Ectodermal cell (in vitro differentiated cells): ENCODE measurements at regions not wholly inside any gene's neighbourhood (a gene's known extent, or its start where the extent isn't known, plus 50 kb on each side); places are given as distances from the start of the nearest gene placed in this dataset.

Source experiments
- H3K27ac ChIP-seq: 2 replicates; pipeline ENCODE4 v1.7.0; 2013; ENCODE audit warnings: mild to moderate bottlenecking, low read depth, low read length; ENCODE audit not compliant: insufficient read depth, poor library complexity, severe bottlenecking
- H3K27me3 ChIP-seq: 2 replicates; pipeline ENCODE4 v1.7.0; 2013; ENCODE audit warnings: mild to moderate bottlenecking, low read length; ENCODE audit not compliant: insufficient read depth, control insufficient read depth, poor library complexity, severe bottlenecking
- H3K36me3 ChIP-seq: one replicate; pipeline ENCODE4 v1.7.0; 2013; ENCODE audit warnings: low read length; ENCODE audit not compliant: control insufficient read depth, insufficient read depth
- H3K4me1 ChIP-seq: one replicate; pipeline ENCODE4 v1.7.0; 2013; ENCODE audit warnings: low read length; ENCODE audit not compliant: control insufficient read depth, insufficient read depth
- H3K4me3 ChIP-seq: 2 replicates; pipeline ENCODE4 v1.7.0; 2013; ENCODE audit warnings: low read depth, low read length, control low read depth; ENCODE audit not compliant: insufficient read depth
- H3K9me3 ChIP-seq: 2 replicates; pipeline ENCODE4 v1.7.0; 2013; ENCODE audit warnings: mild to moderate bottlenecking, low read length, moderate library complexity; ENCODE audit not compliant: control insufficient read depth
- WGBS, 2 experiments: methylation state at CpG; one replicate each; pipeline ENCODE4 v1.1.7; 2013; ENCODE audit warnings: missing lambda C conversion rate in 2 of 2; 5-methylcytosine and 5-hydroxymethylcytosine counted together

- Histone ChIP-seq H3K36me3 (no peaks in the 10 kb centered on the region), H3K4me3 (no peak overlapping the region), H3K27me3 (no peaks in the 10 kb centered on the region), H3K4me1 (no peaks in the 10 kb centered on the region), H3K9me3 (peaks cover 3% of the 10 kb centered on the region), H3K27ac (no peak overlapping the region)
- 68 to 71% methylated on average over 4 of the region's 4 CpGs for whole genome bisulfite sequencing, 2 experiments
These were observed 373.4 kb upstream of the TMPRSS15 start for GRCh38 chr21:18776936-18777335.

GRCh38 chr21:18782721-18783120 lies 379.1 kb upstream of the TMPRSS15 start:
- Histone ChIP-seq H3K4me3 (no peak overlapping the region), H3K4me1 (no peaks in the 10 kb centered on the region), H3K36me3 (no peaks in the 10 kb centered on the region), H3K27me3 (no peaks in the 10 kb centered on the region), H3K27ac (no peak overlapping the region), H3K9me3 (no peaks in the 10 kb centered on the region)
- 71 to 83% methylated on average over 1 of the region's 1 CpG for WGBS, 2 experiments

GRCh38 chr21:18801468-18801867 lies 397.9 kb upstream of the TMPRSS15 start:
- H3K27me3 ChIP-seq: no peaks in the 10 kb centered on the region
- WGBS, 2 experiments: 87 to 94% methylated on average over 1 of the region's 1 CpG
- no peaks in the 10 kb centered on the region for H3K4me1 ChIP-seq
- H3K36me3 ChIP-seq: no peaks in the 10 kb centered on the region
- H3K9me3 ChIP-seq: no peaks in the 10 kb centered on the region
- H3K27ac ChIP-seq: no peak overlapping the region
- no peak overlapping the region for H3K4me3 ChIP-seq

GRCh38 chr21:18803624-18804023 lies 400.0 kb upstream of the TMPRSS15 start:
- WGBS, 2 experiments: 91 to 95% methylated on average over 2 of the region's 2 CpGs
- H3K27ac ChIP-seq: no peak overlapping the region
- no peaks in the 10 kb centered on the region for H3K36me3 ChIP-seq
- no peaks in the 10 kb centered on the region for H3K9me3 ChIP-seq
- no peaks in the 10 kb centered on the region for H3K4me1 ChIP-seq
- no peaks in the 10 kb centered on the region for H3K27me3 ChIP-seq
- H3K4me3 ChIP-seq: no peak overlapping the region

- Histone ChIP-seq H3K27ac (no peak overlapping the region), H3K27me3 (no peaks in the 10 kb centered on the region), H3K36me3 (no peaks in the 10 kb centered on the region), H3K4me3 (no peak overlapping the region), H3K9me3 (no peaks in the 10 kb centered on the region), H3K4me1 (no peaks in the 10 kb centered on the region)
- WGBS, 2 experiments: 63 to 86% methylated on average over 3 of the region's 3 CpGs
These were observed 406.6 kb upstream of the TMPRSS15 start for GRCh38 chr21:18810136-18810535.

GRCh38 chr21:18812308-18812707 lies 408.7 kb upstream of the TMPRSS15 start:
- no peak overlapping the region for H3K27ac ChIP-seq
- no peaks in the 10 kb centered on the region for H3K4me1 ChIP-seq
- H3K27me3 ChIP-seq: no peaks in the 10 kb centered on the region
- no peaks in the 10 kb centered on the region for H3K9me3 ChIP-seq
- no peaks in the 10 kb centered on the region for H3K36me3 ChIP-seq
- WGBS, 2 experiments: 93 to 98% methylated on average over 5 of the region's 5 CpGs
- H3K4me3 ChIP-seq: no peak overlapping the region

GRCh38 chr21:18819507-18819906 lies 415.9 kb upstream of the TMPRSS15 start:
- Histone ChIP-seq H3K4me1 (no peaks in the 10 kb centered on the region), H3K9me3 (no peaks in the 10 kb centered on the region), H3K27ac (no peak overlapping the region), H3K27me3 (no peaks in the 10 kb centered on the region), H3K36me3 (no peaks in the 10 kb centered on the region), H3K4me3 (no peak overlapping the region)
- 92 to 100% methylated on average over 1 of the region's 1 CpG for WGBS, 2 experiments

GRCh38 chr21:18826562-18826961 lies 423.0 kb upstream of the TMPRSS15 start:
- 80 to 90% methylated on average over 2 to 3 of the region's 4 CpGs for WGBS, 2 experiments
- H3K4me1 ChIP-seq: no peaks in the 10 kb centered on the region
- H3K4me3 ChIP-seq: no peak overlapping the region
- no peaks in the 10 kb centered on the region for H3K9me3 ChIP-seq
- no peaks in the 10 kb centered on the region for H3K36me3 ChIP-seq
- H3K27me3 ChIP-seq: no peaks in the 10 kb centered on the region
- H3K27ac ChIP-seq: no peak overlapping the region

GRCh38 chr21:18831942-18832676 lies 428.5 kb upstream of the TMPRSS15 start:
- no peak overlapping the region for H3K27ac ChIP-seq
- WGBS, 2 experiments: 87 to 88% methylated on average over 2 of the region's 2 CpGs

GRCh38 chr21:18832950-18833349 lies 429.4 kb upstream of the TMPRSS15 start:
- Histone ChIP-seq H3K36me3 (no peaks in the 10 kb centered on the region), H3K27ac (no peak overlapping the region), H3K27me3 (no peaks in the 10 kb centered on the region), H3K4me1 (no peaks in the 10 kb centered on the region), H3K4me3 (no peak overlapping the region), H3K9me3 (no peaks in the 10 kb centered on the region)
- 96% methylated on average over 2 of the region's 2 CpGs for WGBS, 2 experiments

More at GRCh38 chr21:18831942-18832676, 428.5 kb upstream of the TMPRSS15 start:
- Histone ChIP-seq H3K9me3 (no peaks in the 10 kb centered on the region), H3K4me1 (no peaks in the 10 kb centered on the region), H3K36me3 (no peaks in the 10 kb centered on the region), H3K27me3 (no peaks in the 10 kb centered on the region), H3K4me3 (no peak overlapping the region)
